Nephron progenitor cell (in vitro differentiated cells): ENCODE measurements at regions not wholly inside any gene's neighbourhood (a gene's known extent, or its start where the extent isn't known, plus 50 kb on each side); places are given as distances from the start of the nearest gene placed in this dataset.

ENCODE experiments used
- DNase-seq: peaks from one replicate; pipeline ENCODE4 v3.0.0; 2021
- H3K27ac Mint-ChIP-seq: 2 replicates; pipeline ENCODE4 v1.8.0; 2021; ENCODE audit warnings: mild to moderate bottlenecking, moderate library complexity, mixed read lengths
- H3K27me3 Mint-ChIP-seq: 2 replicates; pipeline ENCODE4 v1.8.0; 2021; ENCODE audit warnings: mild to moderate bottlenecking, low read depth, mixed read lengths; ENCODE audit not compliant: poor library complexity
- H3K36me3 Mint-ChIP-seq: 2 replicates; pipeline ENCODE4 v1.8.0; 2021; ENCODE audit warnings: low read depth, mixed read lengths
- H3K4me1 Mint-ChIP-seq: 2 replicates; pipeline ENCODE4 v1.8.0; 2021; ENCODE audit warnings: mixed read lengths
- H3K4me3 Mint-ChIP-seq: 2 replicates; pipeline ENCODE4 v1.8.0; 2021; ENCODE audit warnings: mild to moderate bottlenecking, moderate library complexity, mixed read lengths
- H3K9me3 Mint-ChIP-seq: 2 replicates; pipeline ENCODE4 v1.8.0; 2021; ENCODE audit warnings: mild to moderate bottlenecking, moderate library complexity, mixed read lengths
- CTCF ChIP-seq: fragments of 200-600 bp; sonication (generic); IDR thresholded peaks from 2 replicates; pipeline ENCODE4 v1.5.0; 2021; ENCODE audit warnings: antibody characterized with exemption

- peaks cover 16% of the 10 kb centered on the region for H3K4me1 Mint-ChIP-seq
- DNase-seq = no peak
- H3K27me3 Mint-ChIP-seq = peaks cover 5% of the 10 kb centered on the region
- H3K36me3 Mint-ChIP-seq = no peaks in the 10 kb centered on the region
- no peak overlapping the region for H3K4me3 Mint-ChIP-seq
- TF ChIP-seq CTCF = no peak
- no peaks in the 10 kb centered on the region for H3K9me3 Mint-ChIP-seq
- H3K27ac Mint-ChIP-seq = no peak overlapping the region
Observed at GRCh38 chr5:4636378-4636777, 503.8 kb upstream of the ADAMTS16 start.

- Mint-ChIP-seq H3K27ac (peak overlapping the region; percentile 9), H3K4me3 (no peak overlapping the region), H3K27me3 (no peaks in the 10 kb centered on the region), H3K4me1 (peaks cover 16% of the 10 kb centered on the region), H3K36me3 (no peaks in the 10 kb centered on the region), H3K9me3 (peaks cover 4% of the 10 kb centered on the region)
- DNase-seq = no peak
- no peak for TF ChIP-seq CTCF
Observed at GRCh38 chr5:4639946-4640345, 500.2 kb upstream of the ADAMTS16 start.

- Mint-ChIP-seq H3K27me3 (no peaks in the 10 kb centered on the region), H3K4me3 (no peak overlapping the region), H3K4me1 (peaks cover 23% of the 10 kb centered on the region), H3K27ac (no peak overlapping the region), H3K36me3 (no peaks in the 10 kb centered on the region), H3K9me3 (peaks cover 4% of the 10 kb centered on the region)
- no peak for DNase-seq
- no peak for TF ChIP-seq CTCF
Observed at GRCh38 chr5:4640795-4641194, 499.3 kb upstream of the ADAMTS16 start.

GRCh38 chr5:4642525-4642924 lies 497.6 kb upstream of the ADAMTS16 start:
- Mint-ChIP-seq H3K36me3 (no peaks in the 10 kb centered on the region), H3K9me3 (peaks cover 4% of the 10 kb centered on the region), H3K4me3 (no peak overlapping the region), H3K27ac (no peak overlapping the region), H3K27me3 (no peaks in the 10 kb centered on the region), H3K4me1 (peaks cover 36% of the 10 kb centered on the region)
- no peak for TF ChIP-seq CTCF
- no peak for DNase-seq

GRCh38 chr5:4643190-4643589 lies 496.9 kb upstream of the ADAMTS16 start:
- Mint-ChIP-seq H3K27ac (no peak overlapping the region), H3K36me3 (no peaks in the 10 kb centered on the region), H3K27me3 (peaks cover 2% of the 10 kb centered on the region), H3K4me3 (no peak overlapping the region), H3K4me1 (peaks cover 41% of the 10 kb centered on the region), H3K9me3 (peaks cover 4% of the 10 kb centered on the region)
- no peak for TF ChIP-seq CTCF
- no peak for DNase-seq

GRCh38 chr5:4643960-4644359 lies 496.2 kb upstream of the ADAMTS16 start:
- Mint-ChIP-seq H3K4me1 (peaks cover 41% of the 10 kb centered on the region), H3K4me3 (no peak overlapping the region), H3K36me3 (no peaks in the 10 kb centered on the region), H3K27me3 (peaks cover 2% of the 10 kb centered on the region), H3K27ac (no peak overlapping the region), H3K9me3 (peaks cover 4% of the 10 kb centered on the region)
- no peak for TF ChIP-seq CTCF
- DNase-seq = no peak
